GM12873 (cell line): ENCODE measurements at regions not wholly inside any gene's neighbourhood (a gene's known extent, or its start where the extent isn't known, plus 50 kb on each side); places are given as distances from the start of the nearest gene placed in this dataset.

ENCODE experiments used
- TF ChIP-seq, protein P1 (sequence below): IDR thresholded peaks from 2 replicates; pipeline ENCODE4 v1.5.1; 2012; ENCODE audit warnings: low read depth, mild to moderate bottlenecking, moderate library complexity, low read length, control low read depth; ENCODE audit not compliant: insufficient read depth; ENCODE audit errors: missing control alignments

DNA sequence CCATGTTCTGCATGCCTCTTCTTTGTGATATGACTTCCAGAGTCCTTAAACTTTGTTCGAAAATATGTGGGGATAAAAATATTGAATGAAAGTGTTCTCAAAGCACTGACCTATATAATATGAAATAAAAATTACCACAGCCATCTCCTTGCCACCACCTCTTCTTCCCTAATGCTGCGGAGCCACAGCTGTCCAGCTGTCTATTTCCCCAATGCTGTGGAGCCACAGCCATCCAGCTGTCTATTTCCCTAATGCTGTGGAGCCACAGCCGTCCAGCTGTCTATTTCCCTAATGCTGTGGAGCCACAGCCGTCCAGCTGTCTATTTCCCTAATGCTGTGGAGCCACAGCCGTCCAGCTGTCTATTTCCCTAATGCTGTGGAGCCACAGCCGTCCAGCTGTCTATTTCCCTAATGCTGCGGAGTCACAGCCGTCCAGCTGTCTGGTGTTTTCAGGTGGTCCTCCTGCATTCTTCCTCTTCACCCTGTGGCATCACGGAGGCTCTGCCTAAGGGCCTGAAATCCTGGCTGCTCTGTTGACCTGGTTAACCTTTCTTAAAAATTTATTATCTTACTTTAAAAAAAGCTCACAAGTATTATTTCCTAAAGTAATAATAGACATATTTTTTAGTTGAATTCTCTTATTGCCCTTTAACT, 266.1 kb upstream of the MEX3C start:
- TF ChIP-seq, protein P1, sequence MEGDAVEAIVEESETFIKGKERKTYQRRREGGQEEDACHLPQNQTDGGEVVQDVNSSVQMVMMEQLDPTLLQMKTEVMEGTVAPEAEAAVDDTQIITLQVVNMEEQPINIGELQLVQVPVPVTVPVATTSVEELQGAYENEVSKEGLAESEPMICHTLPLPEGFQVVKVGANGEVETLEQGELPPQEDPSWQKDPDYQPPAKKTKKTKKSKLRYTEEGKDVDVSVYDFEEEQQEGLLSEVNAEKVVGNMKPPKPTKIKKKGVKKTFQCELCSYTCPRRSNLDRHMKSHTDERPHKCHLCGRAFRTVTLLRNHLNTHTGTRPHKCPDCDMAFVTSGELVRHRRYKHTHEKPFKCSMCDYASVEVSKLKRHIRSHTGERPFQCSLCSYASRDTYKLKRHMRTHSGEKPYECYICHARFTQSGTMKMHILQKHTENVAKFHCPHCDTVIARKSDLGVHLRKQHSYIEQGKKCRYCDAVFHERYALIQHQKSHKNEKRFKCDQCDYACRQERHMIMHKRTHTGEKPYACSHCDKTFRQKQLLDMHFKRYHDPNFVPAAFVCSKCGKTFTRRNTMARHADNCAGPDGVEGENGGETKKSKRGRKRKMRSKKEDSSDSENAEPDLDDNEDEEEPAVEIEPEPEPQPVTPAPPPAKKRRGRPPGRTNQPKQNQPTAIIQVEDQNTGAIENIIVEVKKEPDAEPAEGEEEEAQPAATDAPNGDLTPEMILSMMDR = no peak

DNA sequence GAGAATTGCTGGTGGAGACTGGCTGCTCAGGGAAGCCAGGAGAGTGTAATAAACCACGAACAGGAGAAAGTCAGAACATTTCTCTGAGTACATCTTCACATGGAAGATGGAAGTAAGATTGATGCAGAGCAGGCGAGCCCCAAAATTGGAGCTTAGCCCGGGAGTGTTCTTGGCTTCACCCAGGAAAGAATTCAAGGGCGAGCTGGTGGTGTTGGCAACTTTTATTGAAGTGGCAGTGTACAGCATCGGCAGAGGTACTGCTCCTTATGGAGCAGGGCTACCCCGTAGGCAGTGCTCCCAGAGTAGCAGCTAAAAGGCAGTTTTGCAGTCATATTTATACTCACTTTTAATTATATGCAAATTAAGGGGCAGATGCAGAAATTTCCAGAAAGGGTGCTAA, 281.4 kb upstream of the MEX3C start:
- TF ChIP-seq, protein P1 = no peak

DNA sequence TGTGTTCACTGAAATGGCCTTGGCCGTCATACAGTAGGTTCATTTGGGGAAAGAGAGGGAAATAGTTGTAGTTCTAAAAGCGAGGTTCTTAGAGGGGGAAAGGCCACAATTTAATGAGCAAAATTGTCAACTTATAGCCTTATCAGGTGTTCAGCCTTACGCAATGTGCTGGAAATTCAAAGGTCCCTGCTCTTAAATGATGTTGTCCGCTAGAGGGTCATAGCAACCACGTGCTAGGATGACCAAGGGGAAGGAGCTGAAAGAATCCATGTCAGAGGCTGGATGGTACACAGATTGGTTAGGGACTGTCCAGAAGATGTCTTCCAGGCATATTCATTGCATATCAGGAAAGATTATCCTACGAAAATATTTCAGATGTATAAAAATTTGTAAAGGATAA, 282.3 kb upstream of the MEX3C start:
- TF ChIP-seq, protein P1 = no peak

DNA sequence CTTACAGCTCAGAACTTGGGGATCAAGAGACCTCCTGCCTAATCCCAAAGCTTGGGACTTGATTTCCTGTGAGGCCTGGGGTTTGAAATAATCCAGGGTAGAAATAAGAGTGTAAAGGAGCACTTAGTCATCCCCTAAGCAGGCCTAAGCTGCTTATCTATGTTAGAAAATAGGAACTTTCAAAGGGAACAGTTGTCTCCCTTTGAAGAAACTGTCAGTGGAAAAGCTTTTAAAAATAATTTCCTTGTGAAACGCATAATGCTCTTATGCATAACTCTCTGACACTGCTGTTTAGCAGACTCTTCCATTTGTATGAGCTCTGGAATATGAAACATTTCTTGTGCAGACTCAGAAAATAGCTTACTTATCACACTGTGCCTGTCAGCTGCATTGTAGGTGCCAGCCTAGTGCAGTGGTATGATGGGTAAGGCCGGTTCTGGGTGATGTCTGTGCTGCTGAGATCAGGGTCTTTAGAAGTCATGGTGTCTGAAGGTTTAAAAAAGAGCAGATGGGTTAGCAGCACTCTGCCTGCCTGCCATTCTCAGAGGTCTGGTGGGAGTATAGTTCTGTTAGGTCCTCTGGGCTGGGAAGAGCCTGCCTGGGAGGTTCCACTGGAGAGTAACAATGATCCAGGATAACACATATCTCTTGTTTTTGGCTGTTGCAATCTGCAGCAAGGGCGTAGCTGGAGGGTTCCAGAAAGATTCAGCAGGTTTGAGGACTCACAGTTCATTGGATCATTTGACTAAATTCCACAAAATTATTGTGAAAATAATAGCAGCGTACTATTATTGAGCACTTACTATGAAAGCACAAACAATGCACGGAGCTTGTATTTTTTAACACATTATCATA, 283.2 kb upstream of the MEX3C start:
- TF ChIP-seq, protein P1 = no peak

DNA sequence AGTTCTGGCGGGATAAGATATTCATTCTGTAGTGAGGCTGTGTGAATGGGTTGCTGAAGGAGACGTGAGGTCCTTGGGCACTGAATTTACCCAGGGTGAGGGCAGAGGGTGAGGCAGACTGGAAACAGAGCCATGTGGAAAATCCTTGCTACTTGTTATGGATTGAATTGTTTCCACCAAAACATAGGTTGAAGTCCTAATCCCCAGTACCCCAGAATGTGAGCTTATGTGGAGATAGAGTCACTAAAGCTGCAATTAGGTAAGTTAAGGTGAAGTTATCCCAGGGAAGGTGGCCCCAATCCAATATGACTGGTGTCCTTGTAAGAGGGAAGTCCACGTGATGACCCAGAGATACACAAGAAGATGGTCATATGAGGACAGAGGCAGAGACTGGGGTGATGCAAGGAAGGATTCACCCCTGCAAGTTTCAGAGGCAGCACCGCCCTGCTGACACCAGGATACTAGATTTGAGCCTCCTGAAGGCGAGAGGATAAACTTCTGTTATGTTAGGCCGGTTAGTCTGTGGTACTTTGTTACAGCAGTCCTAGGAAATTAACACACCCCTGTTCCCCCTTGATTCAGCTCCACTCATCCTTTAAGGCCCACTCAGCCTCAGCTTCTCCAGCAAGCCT, 289.4 kb upstream of the MEX3C start:
- TF ChIP-seq, protein P1 = no peak

DNA sequence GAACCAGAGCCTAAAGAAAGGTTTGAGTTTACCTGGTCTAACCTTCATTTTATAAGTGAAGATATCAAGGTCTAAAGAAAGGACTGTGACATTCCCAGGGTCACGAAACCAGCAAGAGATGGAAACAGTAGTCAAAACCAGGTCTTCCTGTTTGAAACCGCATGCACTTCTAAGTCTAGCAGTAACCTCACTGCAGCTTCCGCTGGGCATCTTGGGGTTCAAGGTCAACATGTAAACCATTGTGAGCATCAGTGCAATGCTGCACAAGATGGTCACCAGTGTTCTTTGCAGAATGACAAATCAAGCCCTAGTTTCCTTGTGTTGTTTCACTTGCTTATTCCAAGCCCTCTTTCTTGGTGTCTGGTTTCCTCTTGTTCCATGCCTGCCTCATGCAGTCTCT, 292.9 kb upstream of the MEX3C start:
- TF ChIP-seq, protein P1 = no peak

DNA sequence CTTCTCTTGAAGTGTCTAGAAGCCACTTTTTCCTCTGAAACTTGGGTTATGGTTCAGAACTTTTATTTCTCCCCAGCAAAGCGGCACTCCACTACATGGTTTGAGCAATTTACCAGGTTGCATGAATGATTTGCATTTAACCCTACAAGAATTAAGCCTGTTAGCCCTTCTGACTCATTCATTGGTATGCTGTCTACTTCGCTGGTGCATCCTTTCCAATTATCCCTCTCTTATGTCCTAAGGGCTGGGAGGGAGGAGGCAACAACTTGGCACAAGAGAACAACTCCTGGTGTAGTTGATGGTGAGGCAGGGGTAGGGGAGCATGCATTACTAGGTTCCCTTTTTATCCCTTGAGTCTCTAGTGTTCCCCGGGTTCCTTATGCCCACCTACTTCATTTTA, 293.4 kb upstream of the MEX3C start:
- TF ChIP-seq, protein P1 = no peak
